ENCODE measurements at regions not wholly inside any gene's neighbourhood (a gene's known extent, or its start where the extent isn't known, plus 50 kb on each side); places are given as distances from the start of the nearest gene placed in this dataset.

DNA sequence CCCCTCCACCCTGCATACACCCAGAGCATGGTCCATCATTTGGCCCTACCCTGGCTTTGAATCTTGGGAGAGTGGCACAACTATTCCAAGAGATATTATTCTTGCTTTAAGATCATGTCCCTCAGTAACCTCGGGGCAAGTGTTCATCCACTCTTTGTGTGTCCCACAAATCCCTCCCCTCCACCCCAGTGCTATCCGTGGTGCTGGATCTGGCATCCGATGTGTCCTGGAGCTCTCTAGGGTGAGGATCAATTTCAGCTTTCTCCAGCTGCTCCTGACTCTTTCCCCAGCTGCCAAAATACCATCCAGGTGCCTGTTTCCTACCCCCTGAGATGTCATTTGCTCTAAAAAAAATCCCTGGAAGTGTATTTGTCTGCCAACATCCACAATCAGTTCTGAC, 64.8 kb upstream of the CMKLR1 start:
- no peak overlapping the region for H4K8ac ChIP-seq (replicated peaks; ENCODE audit: insufficient read length, low read depth, low read length)
- H3K4me1 ChIP-seq (ENCODE audit: insufficient read depth, low read length) = no peaks in the 10 kb centered on the region; the same call in 1 of the 2 replicates
- no peak overlapping the region for H3K4me2 ChIP-seq (ENCODE audit: insufficient read depth, insufficient read length, low read length)
- Mint-ChIP-seq H3K27me3 (ENCODE audit: low read depth) (peaks cover 1% of the 10 kb centered on the region; the same call in 1 of the 2 replicates), H3K36me3 (ENCODE audit: insufficient read depth in 1 of 3, low read depth in 3 of 3) (peaks cover 0 to 9% (median 0%) of the 10 kb centered on the region in 3 experiments; a peak in 3 of 7 replicates), H3K9me3 (peaks cover 10 to 14% of the 10 kb centered on the region in 2 experiments), H3K4me3 (no peak overlapping the region), H3K4me1 (peaks cover 10 to 21% of the 10 kb centered on the region in 2 experiments), H3K27ac (no peak overlapping the region)
- H3K79me2 ChIP-seq (ENCODE audit: insufficient read depth, low read length) = no peaks in the 10 kb centered on the region
- H3K27me3 ChIP-seq (ENCODE audit: insufficient read depth, low read length) = no peaks in the 10 kb centered on the region
- no peak for DNase-seq
- no peak overlapping the region for H3K56ac ChIP-seq (ENCODE audit: insufficient read length, low read depth, low read length)
- H2AFZ ChIP-seq (ENCODE audit: low read length) = no peak overlapping the region
- H3K23ac ChIP-seq (ENCODE audit: insufficient read length, low read depth, low read length) = no peak overlapping the region
- no peak overlapping the region for H4K5ac ChIP-seq (ENCODE audit: insufficient read length, low read depth, low read length)
- H3K27ac ChIP-seq (ENCODE audit: insufficient read length, low read depth, low read length) = no peak overlapping the region
- H3T11ph ChIP-seq (ENCODE audit: low read length) = no peak overlapping the region
- no peak overlapping the region for H2BK5ac ChIP-seq (ENCODE audit: insufficient read length, low read length)
- H2AK5ac ChIP-seq (ENCODE audit: insufficient read length, low read length) = no peak overlapping the region
- H2BK12ac ChIP-seq (ENCODE audit: insufficient read length, low read depth, low read length) = no peak overlapping the region
- H2BK15ac ChIP-seq (ENCODE audit: low read depth, low read length) = no peak overlapping the region
- WGBS (ENCODE audit: extremely low coverage, insufficient read length, low lambda C conversion rate) = no CpG with 5 or more reads among the region's 3 CpGs
- TF ChIP-seq, protein P1, sequence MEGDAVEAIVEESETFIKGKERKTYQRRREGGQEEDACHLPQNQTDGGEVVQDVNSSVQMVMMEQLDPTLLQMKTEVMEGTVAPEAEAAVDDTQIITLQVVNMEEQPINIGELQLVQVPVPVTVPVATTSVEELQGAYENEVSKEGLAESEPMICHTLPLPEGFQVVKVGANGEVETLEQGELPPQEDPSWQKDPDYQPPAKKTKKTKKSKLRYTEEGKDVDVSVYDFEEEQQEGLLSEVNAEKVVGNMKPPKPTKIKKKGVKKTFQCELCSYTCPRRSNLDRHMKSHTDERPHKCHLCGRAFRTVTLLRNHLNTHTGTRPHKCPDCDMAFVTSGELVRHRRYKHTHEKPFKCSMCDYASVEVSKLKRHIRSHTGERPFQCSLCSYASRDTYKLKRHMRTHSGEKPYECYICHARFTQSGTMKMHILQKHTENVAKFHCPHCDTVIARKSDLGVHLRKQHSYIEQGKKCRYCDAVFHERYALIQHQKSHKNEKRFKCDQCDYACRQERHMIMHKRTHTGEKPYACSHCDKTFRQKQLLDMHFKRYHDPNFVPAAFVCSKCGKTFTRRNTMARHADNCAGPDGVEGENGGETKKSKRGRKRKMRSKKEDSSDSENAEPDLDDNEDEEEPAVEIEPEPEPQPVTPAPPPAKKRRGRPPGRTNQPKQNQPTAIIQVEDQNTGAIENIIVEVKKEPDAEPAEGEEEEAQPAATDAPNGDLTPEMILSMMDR (conservative IDR thresholded peaks at IDR 0.05) = no peak
- H2BK120ac ChIP-seq (ENCODE audit: low read depth, low read length, poor library complexity, severe bottlenecking) = no peak overlapping the region
- H4K91ac ChIP-seq (ENCODE audit: insufficient read length, low read depth, low read length) = no peak overlapping the region
- no peak overlapping the region for H3K9ac ChIP-seq (ENCODE audit: extremely low read depth, insufficient read length, low read length)
- no peaks in the 10 kb centered on the region for H3K23me2 ChIP-seq (ENCODE audit: insufficient read length, low read depth, low read length, poor library complexity, severe bottlenecking)
- H3K4ac ChIP-seq (ENCODE audit: low read depth, low read length) = no peak overlapping the region
- no peaks in the 10 kb centered on the region for H3K9me3 ChIP-seq (ENCODE audit: control insufficient read depth, low read depth, low read length)
- H2BK20ac ChIP-seq (ENCODE audit: low read depth, low read length, poor library complexity, severe bottlenecking) = no peak overlapping the region
- H4K20me1 ChIP-seq (ENCODE audit: control insufficient read depth, insufficient read depth, insufficient read length) = no peaks in the 10 kb centered on the region
- no peak overlapping the region for H3K14ac ChIP-seq (ENCODE audit: insufficient read depth, low read length)
- no peak overlapping the region for H3K18ac ChIP-seq (ENCODE audit: insufficient read length, low read depth, low read length)
- H3K79me1 ChIP-seq (ENCODE audit: insufficient read depth, low read depth, low read length, poor library complexity, severe bottlenecking) = no peaks in the 10 kb centered on the region
